ENCODE measurements at regions not wholly inside any gene's neighbourhood (a gene's known extent, or its start where the extent isn't known, plus 50 kb on each side); places are given as distances from the start of the nearest gene placed in this dataset.

- no peak for DNase-seq
Measured at GRCh38 chr1:59225594-59226316, 71.1 kb upstream of the FGGY start.

GRCh38 chr1:59229138-59229537 lies 67.8 kb upstream of the FGGY start:
- no peak for DNase-seq

GRCh38 chr1:59230622-59231021 lies 66.3 kb upstream of the FGGY start:
- DNase-seq = no peak

GRCh38 chr1:59232216-59232615 lies 64.7 kb upstream of the FGGY start:
- peak; percentile 82 for DNase-seq

- DNase-seq = no peak
Measured at GRCh38 chr1:59233444-59233843, 63.5 kb upstream of the FGGY start.

GRCh38 chr1:59236721-59237545 lies 60.0 kb upstream of the FGGY start:
- DNase-seq = no peak

GRCh38 chr1:59237900-59238299 lies 59.0 kb upstream of the FGGY start:
- peak; percentile 91 for DNase-seq

- peak; percentile 91 for DNase-seq
Measured at GRCh38 chr1:59238333-59238934, 58.5 kb upstream of the FGGY start.

GRCh38 chr1:59238993-59239392 lies 57.9 kb upstream of the FGGY start:
- no peak for DNase-seq

- DNase-seq = no peak
Measured at GRCh38 chr1:59241909-59242308, 55.0 kb upstream of the FGGY start.

GRCh38 chr1:59242370-59242769 lies 54.5 kb upstream of the FGGY start:
- DNase-seq = no peak

GRCh38 chr1:59243550-59243949 lies 53.3 kb upstream of the FGGY start:
- DNase-seq = peak; percentile 15

- no peak for DNase-seq
Measured at GRCh38 chr1:59243978-59244377, 52.9 kb upstream of the FGGY start.

GRCh38 chr1:59244891-59245290 lies 52.0 kb upstream of the FGGY start:
- DNase-seq = no peak
